ENCODE measurements at regions not wholly inside any gene's neighbourhood (a gene's known extent, or its start where the extent isn't known, plus 50 kb on each side); places are given as distances from the start of the nearest gene placed in this dataset.
"Not testable (repeated sequence)": the region's sequence is repeated elsewhere in the genome, so short reads cannot be mapped to it uniquely, and the experiment has no call there.

DNA sequence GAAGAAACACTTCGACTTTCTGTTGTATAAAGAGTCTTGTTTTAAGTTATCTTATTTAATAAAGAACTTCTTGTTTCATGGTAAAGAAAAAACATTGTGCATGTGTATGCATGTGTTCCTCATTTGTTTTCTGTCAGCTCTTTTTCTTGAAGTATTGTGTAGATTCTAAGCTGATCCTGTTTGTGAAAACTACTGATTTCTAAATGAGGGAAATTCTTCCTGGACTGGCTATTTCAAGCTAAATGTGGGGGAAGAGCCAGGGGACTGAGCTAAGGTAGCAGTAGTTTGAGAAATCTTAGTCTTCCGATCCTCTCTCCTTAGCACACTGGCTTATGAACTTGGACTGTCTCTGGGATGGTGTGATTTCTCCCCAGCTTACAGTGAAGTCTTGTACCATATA, 56.4 kb upstream of the RBMS1 start:
- DNase-seq: no peak

DNA sequence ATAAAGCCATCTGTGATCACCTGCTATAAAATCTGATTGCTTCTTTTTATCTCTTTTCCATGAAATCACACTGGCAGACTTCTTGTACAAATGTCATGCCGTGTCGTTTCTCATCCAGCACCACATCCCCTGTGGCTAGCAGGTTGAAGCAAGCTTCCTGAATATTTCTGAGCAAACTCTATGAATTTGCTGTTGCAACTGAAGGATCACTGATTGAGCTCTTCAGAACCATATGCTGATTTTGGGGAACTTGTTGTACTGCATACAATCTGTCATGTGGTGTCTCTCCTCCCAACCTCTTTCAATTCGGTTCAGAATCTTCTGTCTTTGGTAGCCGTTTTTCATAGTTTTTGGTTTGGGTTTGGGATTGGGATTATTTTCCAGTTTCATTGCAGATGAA, 57.7 kb upstream of the RBMS1 start:
- DNase-seq: no peak

GRCh38 chr2:160555420-160556071, 61.9 kb upstream of the RBMS1 start:
- no peak for DNase-seq

DNA sequence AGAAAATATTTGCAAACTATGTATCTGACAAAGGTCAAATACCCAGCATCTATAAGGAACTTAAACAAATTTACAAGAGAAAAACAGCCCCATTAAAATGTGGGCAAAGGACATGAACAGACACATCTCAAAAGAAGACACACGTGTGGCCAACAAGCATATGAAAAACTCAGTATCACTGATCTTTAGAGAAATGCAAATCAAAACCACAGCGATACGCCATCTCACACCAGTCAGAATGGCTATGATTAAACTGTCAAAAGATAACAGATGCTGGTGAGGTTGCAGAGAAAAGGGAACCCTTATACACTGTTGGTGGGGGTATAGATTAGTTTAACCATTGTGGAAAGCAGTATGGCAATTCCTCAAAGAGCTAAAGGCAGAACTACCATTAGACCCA, 64.3 kb upstream of the RBMS1 start:
- no peak for DNase-seq

- no peak for DNase-seq
Observed at GRCh38 chr2:160558531-160558930, 64.9 kb upstream of the RBMS1 start.

DNA sequence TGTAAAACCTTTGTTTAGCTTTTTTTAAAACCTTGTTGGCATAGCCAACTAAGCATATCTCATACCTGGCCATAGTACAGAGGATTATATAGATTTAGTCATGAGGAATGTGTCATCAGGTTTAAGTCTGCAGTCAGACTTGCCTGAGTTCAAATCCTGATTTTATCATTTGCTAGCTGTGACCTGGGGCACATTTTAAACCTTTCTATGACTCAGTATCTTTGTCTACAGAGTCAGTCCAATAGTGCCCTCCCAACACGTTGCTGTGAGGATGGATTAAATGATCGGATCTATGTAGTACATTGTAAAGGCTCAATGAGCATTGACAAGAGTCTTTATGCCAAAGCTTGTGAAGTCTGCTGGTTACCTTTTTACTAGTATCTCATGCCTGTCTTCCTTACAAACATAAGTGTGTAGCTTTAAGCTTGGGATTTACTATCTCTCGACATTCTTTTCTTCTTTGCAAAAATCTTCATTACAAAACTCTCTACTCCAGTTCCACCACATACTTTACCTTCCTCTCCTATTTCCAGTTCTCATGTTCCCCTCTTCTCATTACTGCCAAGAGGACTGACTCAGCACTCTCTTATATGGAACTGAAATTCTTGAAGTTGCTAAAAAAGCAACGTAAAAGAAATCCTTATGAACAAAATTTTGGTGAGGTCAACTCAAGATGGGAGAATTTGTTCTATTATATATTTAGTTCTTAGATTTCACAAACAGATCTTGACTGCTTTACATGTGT, 68.1 kb upstream of the RBMS1 start:
- no peak for DNase-seq

DNA sequence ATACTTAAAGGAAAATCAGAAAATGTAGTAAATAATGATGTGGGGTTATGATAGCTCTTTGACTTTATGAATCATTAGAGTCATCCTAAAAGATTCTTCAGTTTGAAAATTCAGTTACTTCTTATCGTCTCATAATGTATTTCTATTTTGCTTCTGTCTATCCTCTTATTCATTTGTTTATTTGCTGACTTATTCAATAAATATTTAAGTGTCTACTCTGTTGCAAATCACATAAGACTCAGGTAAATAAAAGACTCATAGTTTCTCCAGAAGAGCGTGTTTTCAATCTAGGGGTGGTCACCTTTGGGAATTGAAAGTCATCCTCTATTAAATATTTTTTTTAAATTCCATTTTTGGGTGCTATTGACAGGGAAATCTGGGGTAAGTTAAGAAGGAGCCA, 69.1 kb upstream of the RBMS1 start:
- no peak for DNase-seq

DNA sequence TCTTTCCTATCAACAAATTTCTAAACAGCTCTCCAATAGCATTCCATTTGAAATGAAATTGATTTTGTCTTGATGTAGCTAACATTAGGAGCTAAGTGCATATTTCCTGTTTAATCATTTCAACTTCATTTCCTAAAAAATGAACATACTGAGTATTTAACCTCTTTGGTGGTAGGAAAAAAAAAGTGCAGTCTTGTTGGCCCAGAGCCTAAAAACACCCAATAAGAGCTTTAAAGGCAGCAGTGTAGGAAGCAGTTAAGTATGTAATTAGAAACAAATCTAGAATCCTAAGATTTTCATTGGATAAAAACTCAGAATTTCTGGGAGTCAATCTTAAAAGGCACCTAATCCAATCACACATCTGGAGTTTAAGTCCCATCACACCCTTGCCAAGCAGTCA, 71.0 kb upstream of the RBMS1 start:
- no peak for DNase-seq

- no peak for DNase-seq
Observed at GRCh38 chr2:160565099-160565845, 71.7 kb upstream of the RBMS1 start.

- no peak for DNase-seq
Observed at GRCh38 chr2:160566717-160567116, 73.1 kb upstream of the RBMS1 start.

DNA sequence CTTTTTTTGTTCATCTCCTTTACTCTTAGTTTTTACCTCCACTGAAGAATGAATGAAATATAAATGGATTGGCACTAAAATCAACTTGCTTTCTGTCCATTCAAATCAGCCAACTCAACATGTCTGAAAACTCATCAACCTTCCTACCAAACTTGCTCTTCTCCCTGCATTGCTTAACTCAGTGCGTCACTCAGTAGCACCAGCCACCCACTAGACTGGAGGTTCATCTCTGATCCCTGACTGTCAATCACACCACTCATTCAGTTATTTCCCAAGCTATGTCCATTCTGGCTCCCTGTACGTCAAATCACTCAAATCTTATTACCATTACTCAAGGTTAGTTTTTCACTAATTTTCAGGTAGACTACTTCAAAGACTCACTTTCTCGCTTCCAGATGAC, 75.2 kb upstream of the RBMS1 start:
- DNase-seq: no peak

GRCh38 chr2:160570376-160570775, 76.8 kb upstream of the RBMS1 start:
- no peak for DNase-seq

DNA sequence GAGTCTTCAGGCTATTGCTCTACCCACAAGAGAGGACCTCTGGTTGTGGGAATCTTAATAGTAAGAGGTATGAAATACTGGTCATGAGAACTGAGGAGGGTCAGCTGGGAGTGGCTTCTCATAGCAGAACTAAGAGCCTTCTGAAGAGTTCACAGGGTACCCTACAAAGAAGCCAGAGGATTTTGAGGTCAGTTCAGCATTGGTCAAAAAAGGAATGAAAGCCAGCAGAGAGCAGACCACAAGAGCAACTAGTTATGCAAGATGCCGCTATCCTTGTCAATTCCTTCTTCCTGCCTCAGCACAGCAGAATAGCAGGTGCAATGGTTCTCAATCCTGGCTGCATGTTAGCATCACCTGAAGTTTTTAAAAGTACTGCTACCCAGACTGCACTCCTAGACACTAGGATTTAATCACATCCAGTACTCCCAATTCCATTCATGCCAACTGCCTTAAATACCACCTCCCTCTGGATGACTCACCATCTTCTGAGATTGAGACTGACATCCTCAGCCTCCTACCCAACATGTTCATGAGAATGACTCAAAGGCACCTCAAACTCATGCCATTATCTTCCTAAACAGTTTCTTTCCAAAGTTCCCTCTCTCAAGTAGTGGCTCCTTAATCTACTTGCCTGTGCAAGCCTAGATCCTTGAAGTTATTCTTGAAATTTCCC, 81.0 kb upstream of the RBMS1 start:
- DNase-seq: no peak

DNA sequence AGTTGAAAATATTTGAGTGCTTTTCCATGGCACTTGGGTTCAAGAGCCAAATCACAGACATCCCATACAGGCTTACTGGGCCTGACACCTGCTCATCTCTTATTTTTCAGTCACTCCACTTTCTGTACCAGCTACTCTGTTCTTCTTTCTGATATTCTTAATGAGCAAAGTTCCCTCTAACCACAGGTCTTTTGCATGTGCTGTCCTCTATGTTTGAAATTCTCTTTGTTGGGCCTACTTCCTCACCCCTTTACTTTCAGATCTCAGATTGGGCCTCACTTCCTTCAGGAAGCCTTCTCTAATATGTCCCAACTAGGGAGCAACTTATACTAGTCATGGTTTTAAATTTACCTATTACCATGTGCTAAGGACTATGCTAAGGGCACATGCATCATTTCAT, 81.8 kb upstream of the RBMS1 start:
- DNase-seq: no peak

GRCh38 chr2:160576054-160576499, 82.5 kb upstream of the RBMS1 start:
- no peak for DNase-seq

- DNase-seq: not testable (repeated sequence)
Observed at GRCh38 chr2:160577081-160577480, 83.5 kb upstream of the RBMS1 start.

GRCh38 chr2:160581035-160581434, 87.4 kb upstream of the RBMS1 start:
- no peak for DNase-seq

DNA sequence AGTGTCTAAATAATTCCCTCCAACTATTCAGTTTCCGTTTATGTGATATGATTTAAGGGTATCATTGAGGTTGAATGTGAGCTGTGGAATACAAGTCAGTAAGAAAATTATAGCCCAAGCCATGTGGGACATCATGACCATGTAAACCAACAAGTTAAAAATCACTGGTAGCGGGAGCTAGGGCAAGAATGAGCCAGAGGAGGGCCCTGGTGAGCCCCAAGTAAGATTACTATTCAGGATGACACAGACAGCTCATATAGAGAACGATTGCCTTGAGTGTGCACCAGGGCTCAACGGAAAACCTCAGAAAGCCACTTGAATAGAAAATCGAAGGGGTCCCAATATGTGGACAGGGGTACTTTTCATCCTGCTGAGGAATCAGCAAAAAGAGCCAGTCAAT, 87.8 kb upstream of the RBMS1 start:
- no peak for DNase-seq

GRCh38 chr2:160582081-160582480, 88.5 kb upstream of the RBMS1 start:
- DNase-seq: no peak

- no peak for DNase-seq
Observed at GRCh38 chr2:160582490-160583145, 89.0 kb upstream of the RBMS1 start.

GRCh38 chr2:160583146-160583535, 89.5 kb upstream of the RBMS1 start:
- no peak for DNase-seq

DNA sequence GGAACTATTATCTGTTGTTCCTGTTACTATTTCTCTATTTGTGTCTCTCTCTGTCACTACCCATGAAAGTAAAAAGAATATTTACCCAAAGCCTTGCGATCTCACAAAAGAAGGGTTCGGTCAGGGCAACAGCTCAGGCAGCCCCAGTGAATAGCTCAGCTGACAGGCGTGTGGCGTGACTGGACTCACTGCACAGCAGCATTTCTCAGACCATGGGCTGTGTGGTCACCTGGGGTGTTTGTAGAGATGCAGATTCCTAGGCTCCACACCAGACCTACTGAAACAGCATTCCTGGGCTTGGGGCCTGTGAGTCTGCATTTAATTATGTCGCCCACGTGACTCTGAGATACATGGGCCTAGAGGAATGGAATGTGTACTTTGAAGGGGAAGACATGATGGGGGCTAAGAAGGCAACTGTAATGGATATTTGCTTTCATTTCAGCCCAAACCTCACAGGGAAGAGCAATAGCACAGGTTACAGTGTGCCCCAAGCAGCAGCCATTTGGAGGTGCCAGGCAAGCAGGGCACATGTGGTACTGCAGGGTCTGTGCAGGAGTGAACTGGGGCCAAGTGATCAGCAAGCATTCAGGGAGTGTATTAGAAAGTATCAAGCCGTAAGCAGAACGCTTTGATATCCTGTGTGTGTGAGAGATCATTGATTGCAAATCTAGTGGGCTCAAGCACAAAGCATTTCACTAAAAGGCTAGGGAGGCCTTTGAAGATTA, 90.4 kb upstream of the RBMS1 start:
- no peak for DNase-seq
